SK-N-MC (cell line): ENCODE measurements at regions not wholly inside any gene's neighbourhood (a gene's known extent, or its start where the extent isn't known, plus 50 kb on each side); places are given as distances from the start of the nearest gene placed in this dataset.
"Not testable (repeated sequence)": the region's sequence is repeated elsewhere in the genome, so short reads cannot be mapped to it uniquely, and the experiment has no call there.

ENCODE experiments used
- DNase-seq: peaks from one replicate; pipeline ENCODE4 v3.0.0-alpha.2; 2011; ENCODE audit warnings: low read depth, low spot score
- H3K27ac ChIP-seq: fragments of 200-600 bp; sonication (generic); 2 replicates; pipeline ENCODE4 v1.5.1; 2016; ENCODE audit warnings: mixed run types
- H3K36me3 ChIP-seq: fragments of 200-600 bp; sonication (generic); 2 replicates; pipeline ENCODE4 v1.6.1; 2017; ENCODE audit warnings: antibody characterized with exemption, low read length, mixed read lengths; ENCODE audit not compliant: insufficient read depth
- H3K4me3 ChIP-seq: fragments of 200-600 bp; sonication (generic); 2 replicates; pipeline ENCODE4 v1.5.1; 2016
- H3K9ac ChIP-seq: fragments of 200-600 bp; sonication (generic); 2 replicates; pipeline ENCODE4 v1.8.0; 2017; ENCODE audit warnings: mixed run types, mixed read lengths; ENCODE audit not compliant: insufficient read length
- H3K9me3 ChIP-seq: fragments of 200-600 bp; sonication (generic); 2 replicates; pipeline ENCODE4 v1.6.1; 2017; ENCODE audit warnings: low read depth, mild to moderate bottlenecking, antibody characterized with exemption, low read length, moderate library complexity, mixed read lengths
- EZH2 ChIP-seq: fragments of 200-600 bp; sonication (generic); IDR thresholded peaks from one replicate; pipeline ENCODE4 v1.6.1; 2017; ENCODE audit warnings: antibody characterized with exemption
- FOXP2 ChIP-seq: optimal IDR thresholded peaks from 2 replicates; pipeline ENCODE3; 2011; ENCODE audit warnings: mild to moderate bottlenecking, moderate library complexity; ENCODE audit not compliant: insufficient read depth; ENCODE audit errors: extremely low read length, control extremely low read depth
- POLR2AphosphoS5 ChIP-seq: IDR thresholded peaks from 2 replicates; pipeline ENCODE4 v1.6.1; 2012; ENCODE audit warnings: mild to moderate bottlenecking, low read depth, low read length, borderline replicate concordance

DNA sequence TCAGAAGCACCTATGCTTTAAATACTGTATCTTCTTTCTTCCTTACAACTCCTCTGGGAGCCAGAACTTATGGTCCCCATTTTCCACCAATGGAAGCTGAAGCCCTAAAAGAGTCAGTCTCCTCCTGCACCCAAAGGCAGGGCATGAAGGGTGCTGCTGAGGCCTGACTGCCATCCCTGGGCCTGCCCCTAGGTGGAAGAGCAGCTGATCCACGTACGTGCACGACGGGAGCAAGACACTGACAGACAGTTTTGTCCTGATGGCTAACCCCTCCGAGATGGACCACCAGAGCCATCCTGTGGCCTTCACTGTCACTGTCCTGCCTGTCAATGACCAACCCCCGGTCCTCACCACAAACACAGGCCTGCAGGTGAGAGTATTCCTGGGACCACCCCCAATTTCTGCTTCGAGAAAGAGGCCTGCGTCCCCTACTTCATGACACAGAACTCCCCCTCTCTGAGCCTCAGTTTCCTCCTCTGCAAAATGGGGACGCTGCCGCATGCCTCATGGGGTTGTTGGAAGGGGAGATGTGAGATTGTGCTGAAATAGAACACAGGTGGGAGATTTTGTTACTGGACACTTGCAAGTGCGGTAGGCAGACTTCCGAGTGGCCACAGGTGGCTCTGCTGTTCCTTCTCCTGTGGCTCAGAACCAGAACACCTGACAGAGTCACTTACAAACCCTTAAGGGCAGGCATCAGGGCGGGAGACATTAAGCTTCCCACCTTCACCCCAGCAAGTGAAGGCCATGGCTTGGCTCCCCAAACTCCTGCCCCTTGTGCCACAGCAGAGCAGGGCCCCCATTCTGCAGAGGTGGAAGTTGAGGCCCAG, 175.4 kb downstream of the TBC1D2B start:
- no peak overlapping the region for H3K4me3 ChIP-seq
- TF ChIP-seq FOXP2 (no peak), EZH2 (no peak), POLR2AphosphoS5 (no peak)
- H3K36me3 ChIP-seq, result no peaks in the 10 kb centered on the region
- H3K9ac ChIP-seq, result no peak overlapping the region
- H3K9me3 ChIP-seq, result no peaks in the 10 kb centered on the region
- no peak for DNase-seq
- no peak overlapping the region for H3K27ac ChIP-seq

GRCh38 chr15:77901251-77901881, 176.1 kb downstream of the TBC1D2B start:
- TF ChIP-seq FOXP2 (no peak), EZH2 (no peak), POLR2AphosphoS5 (no peak)
- DNase-seq, result no peak
- Histone ChIP-seq H3K9ac (no peak overlapping the region), H3K4me3 (no peak overlapping the region), H3K9me3 (no peaks in the 10 kb centered on the region), H3K27ac (no peak overlapping the region), H3K36me3 (no peaks in the 10 kb centered on the region)

DNA sequence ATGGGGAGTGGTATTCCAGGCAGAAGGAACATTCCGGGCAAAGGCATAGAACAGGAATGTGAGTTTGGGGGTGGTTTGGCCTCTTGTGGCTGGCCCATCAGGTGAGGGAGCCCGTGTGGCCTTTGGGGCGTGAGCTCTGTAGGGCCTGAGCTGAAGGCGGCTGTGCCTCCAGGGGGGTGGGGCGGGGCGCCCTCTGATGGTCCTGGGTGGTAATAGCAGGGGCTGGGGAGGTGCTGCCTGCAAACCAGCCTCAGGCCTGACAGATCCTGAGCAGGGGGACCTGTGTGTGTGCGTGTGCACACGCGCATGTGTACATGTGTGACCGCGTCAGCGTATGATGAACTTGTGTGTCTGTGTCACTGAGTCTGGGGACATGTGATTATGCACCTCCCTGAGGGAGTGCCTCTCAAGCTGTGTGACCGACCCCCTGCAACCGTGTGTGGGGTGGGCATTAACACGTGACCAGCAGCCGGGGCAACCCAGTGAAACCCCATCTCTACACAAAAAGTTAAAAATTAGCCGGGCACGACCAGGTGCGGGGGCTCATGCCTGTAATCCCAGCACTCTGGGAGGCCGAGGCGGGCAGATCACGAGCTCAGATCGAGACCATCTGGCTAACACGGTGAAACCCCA, 177.1 kb downstream of the TBC1D2B start:
- H3K9ac ChIP-seq, DNase-seq, H3K9me3 ChIP-seq, H3K27ac ChIP-seq, H3K4me3 ChIP-seq, H3K36me3 ChIP-seq: not testable (repeated sequence)

- DNase-seq, H3K36me3 ChIP-seq, H3K9ac ChIP-seq, H3K9me3 ChIP-seq, H3K4me3 ChIP-seq, H3K27ac ChIP-seq: not testable (repeated sequence)
Measured at GRCh38 chr15:77899776-77900175, 177.7 kb downstream of the TBC1D2B start.

- no peak for DNase-seq
- TF ChIP-seq FOXP2 (no peak), POLR2AphosphoS5 (no peak), EZH2 (no peak)
- H3K4me3 ChIP-seq, result no peak overlapping the region
- H3K9ac ChIP-seq, result no peak overlapping the region
- H3K9me3 ChIP-seq, result no peaks in the 10 kb centered on the region
- H3K27ac ChIP-seq, result no peak overlapping the region
- H3K36me3 ChIP-seq, result no peaks in the 10 kb centered on the region
Measured at GRCh38 chr15:77898811-77899730, 178.4 kb downstream of the TBC1D2B start.

GRCh38 chr15:77897896-77898406, 179.6 kb downstream of the TBC1D2B start:
- H3K4me3 ChIP-seq, result no peak overlapping the region
- TF ChIP-seq EZH2, result no peak
- TF ChIP-seq FOXP2, result no peak
- no peak for TF ChIP-seq POLR2AphosphoS5
- no peak overlapping the region for H3K27ac ChIP-seq
- no peaks in the 10 kb centered on the region for H3K36me3 ChIP-seq
- no peaks in the 10 kb centered on the region for H3K9me3 ChIP-seq
- no peak for DNase-seq
- no peak overlapping the region for H3K9ac ChIP-seq

DNA sequence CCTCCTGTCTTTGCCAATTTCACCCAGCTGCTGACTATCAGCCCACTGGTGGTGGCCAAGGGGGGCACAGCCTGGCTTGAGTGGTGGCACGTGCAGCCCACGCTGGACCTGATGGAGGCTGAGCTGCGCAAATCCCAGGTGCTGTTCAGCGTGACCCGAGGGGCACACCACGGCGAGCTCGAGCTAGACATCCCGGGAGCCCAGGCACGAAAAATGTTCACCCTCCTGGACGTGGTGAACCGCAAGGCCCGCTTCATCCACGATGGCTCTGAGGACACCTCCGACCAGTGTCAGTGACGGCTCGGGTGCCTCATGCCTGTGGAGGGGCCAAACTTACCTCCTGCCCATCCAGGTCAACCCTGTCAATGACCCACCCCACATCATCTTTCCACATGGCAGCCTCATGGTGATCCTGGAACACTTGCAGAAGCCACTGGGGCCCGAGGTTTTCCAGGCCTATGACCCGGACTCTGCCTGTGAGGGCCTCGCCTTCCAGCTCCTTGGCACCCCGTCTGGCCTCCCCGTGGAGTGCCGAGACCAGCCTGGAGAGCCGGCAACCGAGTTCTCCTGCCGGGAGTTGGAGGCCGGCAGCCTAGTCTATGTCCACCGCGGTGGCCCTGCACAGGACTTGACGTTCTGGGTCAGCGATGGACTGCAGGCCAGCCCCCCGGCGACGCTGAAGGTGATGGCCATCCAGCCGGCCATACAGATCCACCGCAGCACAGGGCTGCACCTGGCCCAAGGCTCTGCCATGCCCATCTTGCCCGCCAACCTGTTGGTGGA, 180.2 kb downstream of the TBC1D2B start:
- H3K27ac ChIP-seq, H3K9me3 ChIP-seq, DNase-seq, H3K36me3 ChIP-seq, H3K9ac ChIP-seq, H3K4me3 ChIP-seq: not testable (repeated sequence)

GRCh38 chr15:77896147-77897112, 181.1 kb downstream of the TBC1D2B start:
- H3K27ac ChIP-seq, DNase-seq, H3K9ac ChIP-seq, H3K36me3 ChIP-seq, H3K4me3 ChIP-seq, H3K9me3 ChIP-seq: not testable (repeated sequence)
